ENCODE measurements at regions not wholly inside any gene's neighbourhood (a gene's known extent, or its start where the extent isn't known, plus 50 kb on each side); places are given as distances from the start of the nearest gene placed in this dataset.

DNA sequence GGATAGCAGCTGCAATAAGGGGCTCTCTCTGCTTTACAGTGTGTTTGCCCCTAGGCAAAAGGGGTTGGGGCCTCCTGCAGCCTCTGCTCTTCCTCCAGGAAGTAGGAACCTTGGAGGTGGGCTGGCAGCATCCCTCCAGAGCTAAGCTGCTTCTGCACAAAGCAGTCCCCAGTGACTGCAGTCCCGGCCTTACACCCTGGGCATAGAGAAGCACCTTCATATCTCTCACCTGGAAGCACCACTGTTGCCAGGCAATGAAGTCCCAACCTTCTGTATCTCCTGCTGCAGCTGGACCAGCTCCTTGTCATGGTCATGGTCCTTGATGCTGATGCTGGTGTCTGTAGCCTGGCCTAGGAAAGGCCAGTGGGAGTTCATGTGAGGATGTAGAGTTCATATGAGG is 171.1 kb upstream of the TET2 start:
- Histone ChIP-seq H3K4me1 (replicated peaks in 1 of 2) (no peaks in the 10 kb centered on the region), H3K36me3 (replicated peaks in 1 of 2) (no peaks in the 10 kb centered on the region), H3K9me3 (replicated peaks in 1 of 3) (no peaks in the 10 kb centered on the region), H3K27ac (no peak overlapping the region), H3K4me3 (no peak overlapping the region), H3K27me3 (no peaks in the 10 kb centered on the region)
- 43 to 73% (median 67%) methylated on average over 1 of the region's 1 CpG for WGBS, 4 donors
- intact Hi-C loops (cut with DNase I), result no loop called here
- no peak for DNase-seq
- TF ChIP-seq, protein P1, sequence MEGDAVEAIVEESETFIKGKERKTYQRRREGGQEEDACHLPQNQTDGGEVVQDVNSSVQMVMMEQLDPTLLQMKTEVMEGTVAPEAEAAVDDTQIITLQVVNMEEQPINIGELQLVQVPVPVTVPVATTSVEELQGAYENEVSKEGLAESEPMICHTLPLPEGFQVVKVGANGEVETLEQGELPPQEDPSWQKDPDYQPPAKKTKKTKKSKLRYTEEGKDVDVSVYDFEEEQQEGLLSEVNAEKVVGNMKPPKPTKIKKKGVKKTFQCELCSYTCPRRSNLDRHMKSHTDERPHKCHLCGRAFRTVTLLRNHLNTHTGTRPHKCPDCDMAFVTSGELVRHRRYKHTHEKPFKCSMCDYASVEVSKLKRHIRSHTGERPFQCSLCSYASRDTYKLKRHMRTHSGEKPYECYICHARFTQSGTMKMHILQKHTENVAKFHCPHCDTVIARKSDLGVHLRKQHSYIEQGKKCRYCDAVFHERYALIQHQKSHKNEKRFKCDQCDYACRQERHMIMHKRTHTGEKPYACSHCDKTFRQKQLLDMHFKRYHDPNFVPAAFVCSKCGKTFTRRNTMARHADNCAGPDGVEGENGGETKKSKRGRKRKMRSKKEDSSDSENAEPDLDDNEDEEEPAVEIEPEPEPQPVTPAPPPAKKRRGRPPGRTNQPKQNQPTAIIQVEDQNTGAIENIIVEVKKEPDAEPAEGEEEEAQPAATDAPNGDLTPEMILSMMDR (IDR thresholded peaks at IDR 0.05), result no peak
- no peak for TF ChIP-seq POLR2A (IDR thresholded peaks at IDR 0.05)

DNA sequence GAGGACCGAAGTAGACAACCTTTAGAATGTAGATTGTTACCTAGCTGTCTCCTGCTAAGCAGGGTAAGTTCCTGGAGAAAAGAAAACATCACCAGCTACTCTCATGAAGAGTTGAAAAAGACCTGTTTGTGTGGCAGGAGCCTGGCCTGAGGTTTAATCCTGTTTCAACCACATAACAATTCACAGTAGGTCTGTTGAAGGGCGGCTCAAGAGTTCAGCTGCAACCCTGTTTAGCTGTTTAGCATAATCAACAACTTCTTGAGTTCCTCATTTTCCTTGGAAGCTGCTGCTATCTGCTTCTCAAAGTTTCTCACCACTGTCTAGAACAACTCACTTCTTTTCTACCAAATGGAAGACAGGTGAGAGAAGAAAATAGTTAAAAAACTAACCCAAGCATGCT is 170.4 kb upstream of the TET2 start:
- Histone ChIP-seq H3K36me3 (replicated peaks in 1 of 2) (no peaks in the 10 kb centered on the region), H3K9me3 (replicated peaks in 1 of 3) (no peaks in the 10 kb centered on the region), H3K4me3 (no peak overlapping the region), H3K4me1 (replicated peaks in 1 of 2) (no peaks in the 10 kb centered on the region), H3K27me3 (no peaks in the 10 kb centered on the region), H3K27ac (no peak overlapping the region)
- intact Hi-C loops (cut with DNase I), result no loop called here
- 72 to 83% (median 77%) methylated on average over 2 of the region's 2 CpGs for WGBS, 4 donors
- no peak for TF ChIP-seq POLR2A (IDR thresholded peaks at IDR 0.05)
- TF ChIP-seq, protein P1 (IDR thresholded peaks at IDR 0.05), result no peak
- no peak for DNase-seq

DNA sequence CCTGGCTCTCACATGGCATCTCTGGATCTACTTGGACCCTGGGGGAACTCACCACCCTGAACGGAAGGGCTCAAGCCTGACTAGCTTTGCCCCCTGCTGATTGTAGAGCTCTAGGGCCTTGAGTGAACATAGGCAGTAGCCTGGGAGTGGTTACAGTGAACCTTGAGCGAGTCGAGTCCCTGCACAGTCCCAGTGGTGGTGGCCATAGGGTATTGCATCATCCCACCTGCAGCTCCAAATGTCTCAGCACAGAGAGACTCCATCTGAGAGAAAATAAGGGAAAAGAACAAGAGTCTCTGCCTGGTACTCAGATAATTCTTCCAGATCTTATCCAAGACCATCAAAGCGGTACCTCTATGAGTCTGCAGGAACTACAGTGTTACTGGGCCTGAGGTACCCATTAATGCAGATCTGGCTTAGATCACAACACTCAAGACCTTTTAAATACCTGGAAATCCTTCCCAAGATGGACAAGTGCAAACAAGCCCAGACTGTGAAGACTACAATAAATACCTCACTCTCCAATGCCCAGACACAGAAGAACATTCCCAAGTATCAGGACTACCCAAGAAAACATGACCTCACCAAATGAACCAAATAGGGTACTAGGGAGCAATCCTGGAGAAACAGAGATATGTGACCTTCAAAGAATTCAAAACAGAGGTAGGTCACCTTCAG is 167.5 kb upstream of the TET2 start:
- TF ChIP-seq POLR2A (IDR thresholded peaks at IDR 0.05), result no peak
- TF ChIP-seq, protein P1 (IDR thresholded peaks at IDR 0.05), result no peak
- Histone ChIP-seq H3K36me3 (replicated peaks in 1 of 2) (no peaks in the 10 kb centered on the region), H3K27me3 (no peaks in the 10 kb centered on the region), H3K4me3 (no peak overlapping the region), H3K9me3 (replicated peaks in 1 of 3) (no peaks in the 10 kb centered on the region), H3K4me1 (replicated peaks in 1 of 2) (no peaks in the 10 kb centered on the region), H3K27ac (no peak overlapping the region)
- intact Hi-C loops (cut with DNase I), result no loop called here
- 82 to 91% (median 87%) methylated on average over 1 to 4 of the region's 4 CpGs for WGBS, 4 donors
- no peak for DNase-seq

DNA sequence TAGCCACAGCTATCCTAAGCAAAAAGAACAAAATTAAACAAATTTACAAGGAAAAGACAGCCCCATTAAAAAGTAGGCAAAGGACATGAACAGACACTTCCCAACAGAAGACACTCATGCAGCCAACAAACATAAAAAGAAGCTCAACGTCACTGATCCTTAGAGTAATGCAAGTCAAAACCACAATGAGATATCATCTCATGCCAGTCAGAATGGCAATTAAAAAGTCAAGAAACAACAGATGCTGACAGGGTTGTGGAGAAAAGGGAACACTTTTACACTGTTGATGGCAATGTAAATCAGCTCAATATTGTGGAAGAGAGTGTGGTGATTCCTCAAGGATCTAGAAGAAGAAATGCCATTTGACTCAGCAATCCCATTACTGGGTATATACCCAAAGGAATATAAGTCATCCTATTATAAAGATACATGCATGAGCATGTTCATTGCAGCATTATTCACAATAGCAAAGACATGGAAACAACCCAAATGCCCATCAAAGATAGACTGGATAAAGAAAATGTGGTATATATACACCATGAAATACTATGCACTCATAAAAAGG is 163.0 kb upstream of the TET2 start:
- no peaks in the 10 kb centered on the region for H3K4me1 ChIP-seq (replicated peaks in 1 of 2)
- no peaks in the 10 kb centered on the region for H3K9me3 ChIP-seq (replicated peaks in 1 of 3)
- no peaks in the 10 kb centered on the region for H3K27me3 ChIP-seq
- no peak for DNase-seq
- intact Hi-C loops (cut with DNase I), result no loop called here
- TF ChIP-seq, protein P1 (IDR thresholded peaks at IDR 0.05), result no peak
- TF ChIP-seq POLR2A (IDR thresholded peaks at IDR 0.05), result no peak
- H3K27ac ChIP-seq, result no peak overlapping the region
- 17 to 61% (median 48%) methylated on average over 1 of the region's 1 CpG for WGBS, 4 donors
- no peaks in the 10 kb centered on the region for H3K36me3 ChIP-seq (replicated peaks in 1 of 2)
- no peak overlapping the region for H3K4me3 ChIP-seq

Data from adrenal gland (tissue), 9 donors.